Ectodermal cell (in vitro differentiated cells): ENCODE measurements at regions not wholly inside any gene's neighbourhood (a gene's known extent, or its start where the extent isn't known, plus 50 kb on each side); places are given as distances from the start of the nearest gene placed in this dataset.
"Not testable (repeated sequence)": the region's sequence is repeated elsewhere in the genome, so short reads cannot be mapped to it uniquely, and the experiment has no call there.

Source experiments
- H3K27ac ChIP-seq: 2 replicates; pipeline ENCODE4 v1.7.0; 2013; ENCODE audit warnings: mild to moderate bottlenecking, low read depth, low read length; ENCODE audit not compliant: insufficient read depth, poor library complexity, severe bottlenecking
- H3K27me3 ChIP-seq: 2 replicates; pipeline ENCODE4 v1.7.0; 2013; ENCODE audit warnings: mild to moderate bottlenecking, low read length; ENCODE audit not compliant: insufficient read depth, control insufficient read depth, poor library complexity, severe bottlenecking
- H3K36me3 ChIP-seq: one replicate; pipeline ENCODE4 v1.7.0; 2013; ENCODE audit warnings: low read length; ENCODE audit not compliant: control insufficient read depth, insufficient read depth
- H3K4me1 ChIP-seq: one replicate; pipeline ENCODE4 v1.7.0; 2013; ENCODE audit warnings: low read length; ENCODE audit not compliant: control insufficient read depth, insufficient read depth
- H3K4me3 ChIP-seq: 2 replicates; pipeline ENCODE4 v1.7.0; 2013; ENCODE audit warnings: low read depth, low read length, control low read depth; ENCODE audit not compliant: insufficient read depth
- H3K9me3 ChIP-seq: 2 replicates; pipeline ENCODE4 v1.7.0; 2013; ENCODE audit warnings: mild to moderate bottlenecking, low read length, moderate library complexity; ENCODE audit not compliant: control insufficient read depth
- WGBS, 2 experiments: methylation state at CpG; one replicate each; pipeline ENCODE4 v1.1.7; 2013; ENCODE audit warnings: missing lambda C conversion rate in 2 of 2; 5-methylcytosine and 5-hydroxymethylcytosine counted together

DNA sequence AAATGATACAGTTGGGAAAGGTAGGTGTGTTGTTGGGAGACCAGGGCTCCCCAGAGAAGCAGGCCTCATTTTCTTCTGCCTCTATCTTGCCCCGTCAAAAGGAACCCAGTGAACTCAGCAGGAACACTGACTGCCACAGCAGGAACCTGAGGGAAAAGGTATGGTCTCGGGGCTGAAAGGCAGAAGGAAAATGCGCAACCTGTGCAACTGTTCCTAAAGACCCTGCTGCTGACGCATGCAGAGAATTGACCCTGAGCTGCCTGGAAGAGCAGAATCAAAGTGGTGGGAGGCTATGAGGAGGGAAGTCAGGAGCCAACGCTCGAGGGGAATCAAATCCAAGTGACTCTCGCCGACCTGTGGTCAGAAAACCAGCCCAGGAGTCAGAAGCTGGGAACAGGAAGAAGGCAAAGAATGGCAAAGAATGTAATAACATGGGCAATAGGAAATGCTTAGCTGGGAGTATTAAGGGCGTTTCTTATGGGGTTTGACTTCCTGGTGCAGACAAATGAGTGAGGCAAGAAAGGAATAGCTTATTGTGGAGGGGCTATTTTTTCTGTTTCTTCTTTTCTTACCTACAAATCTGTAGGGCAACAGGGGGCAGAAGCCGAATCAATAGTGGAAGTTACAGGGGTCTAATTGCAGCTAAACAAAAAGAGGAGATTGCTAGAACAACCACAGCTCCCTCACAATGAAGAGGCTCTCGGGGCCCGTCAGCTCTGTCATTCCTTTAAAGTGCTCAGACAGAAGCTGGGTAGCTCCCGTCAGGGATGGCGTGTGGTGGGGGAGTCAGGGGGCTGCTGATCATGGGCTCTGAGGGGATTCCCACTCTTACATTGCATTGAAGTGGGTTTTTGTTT is 65.4 kb upstream of the DLG1 start:
- Histone ChIP-seq H3K27ac (no peak overlapping the region), H3K9me3 (peaks cover 3% of the 10 kb centered on the region), H3K4me3 (no peak overlapping the region), H3K36me3 (no peaks in the 10 kb centered on the region), H3K27me3 (peaks cover 20% of the 10 kb centered on the region), H3K4me1 (peaks cover 25% of the 10 kb centered on the region)
- WGBS, 2 experiments: 15% methylated on average over 14 of the region's 14 CpGs

- WGBS, 2 experiments: 94 to 96% methylated on average over 2 of the region's 2 CpGs
- Histone ChIP-seq H3K27ac (no peak overlapping the region), H3K9me3 (peaks cover 3% of the 10 kb centered on the region), H3K4me3 (no peak overlapping the region), H3K36me3 (no peaks in the 10 kb centered on the region), H3K27me3 (peaks cover 20% of the 10 kb centered on the region), H3K4me1 (peaks cover 11% of the 10 kb centered on the region)
These were observed 63.7 kb upstream of the DLG1 start for GRCh38 chr3:197362081-197362480.

DNA sequence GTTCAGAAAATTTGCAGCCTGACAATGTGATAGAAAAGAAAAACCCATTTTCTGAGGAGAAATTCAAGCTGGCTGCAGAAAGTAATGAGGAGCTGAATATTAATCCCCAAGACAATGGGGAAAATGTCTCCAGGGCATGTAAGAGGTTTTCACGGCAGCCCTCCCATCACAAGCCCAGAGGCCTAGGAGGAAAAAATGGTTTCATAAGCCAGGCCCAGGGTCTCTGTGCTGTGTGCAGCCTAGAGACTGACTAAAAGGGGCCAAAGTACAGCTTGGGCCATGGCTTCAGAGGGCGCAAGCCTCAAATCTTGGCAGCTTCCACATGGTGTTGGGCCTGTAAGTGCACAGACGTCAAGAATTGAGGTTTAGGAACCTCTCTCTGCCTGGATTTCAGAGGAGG is 61.7 kb upstream of the DLG1 start:
- not testable (repeated sequence) for H3K9me3 ChIP-seq, H3K27me3 ChIP-seq, H3K36me3 ChIP-seq, H3K4me3 ChIP-seq, H3K27ac ChIP-seq
- WGBS, 2 experiments: 93 to 95% methylated on average over 3 of the region's 3 CpGs
- peaks cover 18% of the 10 kb centered on the region for H3K4me1 ChIP-seq

GRCh38 chr3:197359476-197359875 is 61.1 kb upstream of the DLG1 start:
- H3K27ac ChIP-seq, H3K4me3 ChIP-seq, H3K9me3 ChIP-seq, H3K27me3 ChIP-seq, H3K36me3 ChIP-seq: not testable (repeated sequence)
- WGBS, 2 experiments: 91 to 92% methylated on average over 3 of the region's 3 CpGs
- peaks cover 24% of the 10 kb centered on the region for H3K4me1 ChIP-seq

DNA sequence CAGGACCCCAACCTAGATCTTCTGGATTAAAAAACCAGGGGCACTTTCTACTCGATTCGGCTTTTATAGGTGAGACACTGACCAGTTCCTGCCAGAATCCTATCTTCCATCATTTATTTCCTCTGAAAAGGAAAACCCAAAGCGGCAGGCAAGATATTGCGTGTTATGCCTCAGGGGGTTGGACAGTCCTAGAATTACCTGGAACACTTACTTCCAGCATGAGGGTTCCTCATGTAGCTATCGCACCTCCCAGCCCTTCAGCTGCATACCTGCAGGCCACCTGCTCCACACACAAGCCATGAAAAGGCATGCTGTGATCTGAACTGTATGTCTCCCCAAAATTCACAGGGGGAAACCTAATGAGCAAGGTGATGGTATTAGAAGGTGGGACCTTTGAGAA is 58.3 kb upstream of the DLG1 start:
- H3K4me3 ChIP-seq: no peak overlapping the region
- peaks cover 3% of the 10 kb centered on the region for H3K9me3 ChIP-seq
- 95 to 96% methylated on average over 5 of the region's 5 CpGs for WGBS, 2 experiments
- H3K4me1 ChIP-seq: peaks cover 28% of the 10 kb centered on the region
- H3K36me3 ChIP-seq: no peaks in the 10 kb centered on the region
- H3K27me3 ChIP-seq: no peaks in the 10 kb centered on the region
- no peak overlapping the region for H3K27ac ChIP-seq

- no peaks in the 10 kb centered on the region for H3K36me3 ChIP-seq
- peaks cover 28% of the 10 kb centered on the region for H3K4me1 ChIP-seq
- 95 to 97% methylated on average over 14 of the region's 14 CpGs for WGBS, 2 experiments
- H3K27ac ChIP-seq: no peak overlapping the region
- H3K4me3 ChIP-seq: no peak overlapping the region
- peaks cover 3% of the 10 kb centered on the region for H3K9me3 ChIP-seq
- H3K27me3 ChIP-seq: no peaks in the 10 kb centered on the region
These were observed 57.9 kb upstream of the DLG1 start for GRCh38 chr3:197356275-197356674.

GRCh38 chr3:197355713-197356112 is 57.3 kb upstream of the DLG1 start:
- H3K27me3 ChIP-seq: no peaks in the 10 kb centered on the region
- no peak overlapping the region for H3K27ac ChIP-seq
- peaks cover 28% of the 10 kb centered on the region for H3K4me1 ChIP-seq
- H3K9me3 ChIP-seq: peaks cover 3% of the 10 kb centered on the region
- 91 to 96% methylated on average over 1 of the region's 1 CpG for WGBS, 2 experiments
- H3K4me3 ChIP-seq: no peak overlapping the region
- H3K36me3 ChIP-seq: no peaks in the 10 kb centered on the region

GRCh38 chr3:197354568-197355001 is 56.2 kb upstream of the DLG1 start:
- WGBS, 2 experiments: 49 to 51% methylated on average over 19 of the region's 19 CpGs
- Histone ChIP-seq H3K27ac (no peak overlapping the region), H3K36me3 (no peaks in the 10 kb centered on the region), H3K4me3 (no peak overlapping the region), H3K27me3 (no peaks in the 10 kb centered on the region), H3K4me1 (peaks cover 28% of the 10 kb centered on the region), H3K9me3 (no peaks in the 10 kb centered on the region)

- Histone ChIP-seq H3K27me3 (no peaks in the 10 kb centered on the region), H3K9me3 (no peaks in the 10 kb centered on the region), H3K4me1 (peaks cover 28% of the 10 kb centered on the region), H3K27ac (no peak overlapping the region), H3K4me3 (no peak overlapping the region), H3K36me3 (no peaks in the 10 kb centered on the region)
- WGBS, 2 experiments: 77 to 80% methylated on average over 10 of the region's 10 CpGs
These were observed 55.6 kb upstream of the DLG1 start for GRCh38 chr3:197353867-197354567.

DNA sequence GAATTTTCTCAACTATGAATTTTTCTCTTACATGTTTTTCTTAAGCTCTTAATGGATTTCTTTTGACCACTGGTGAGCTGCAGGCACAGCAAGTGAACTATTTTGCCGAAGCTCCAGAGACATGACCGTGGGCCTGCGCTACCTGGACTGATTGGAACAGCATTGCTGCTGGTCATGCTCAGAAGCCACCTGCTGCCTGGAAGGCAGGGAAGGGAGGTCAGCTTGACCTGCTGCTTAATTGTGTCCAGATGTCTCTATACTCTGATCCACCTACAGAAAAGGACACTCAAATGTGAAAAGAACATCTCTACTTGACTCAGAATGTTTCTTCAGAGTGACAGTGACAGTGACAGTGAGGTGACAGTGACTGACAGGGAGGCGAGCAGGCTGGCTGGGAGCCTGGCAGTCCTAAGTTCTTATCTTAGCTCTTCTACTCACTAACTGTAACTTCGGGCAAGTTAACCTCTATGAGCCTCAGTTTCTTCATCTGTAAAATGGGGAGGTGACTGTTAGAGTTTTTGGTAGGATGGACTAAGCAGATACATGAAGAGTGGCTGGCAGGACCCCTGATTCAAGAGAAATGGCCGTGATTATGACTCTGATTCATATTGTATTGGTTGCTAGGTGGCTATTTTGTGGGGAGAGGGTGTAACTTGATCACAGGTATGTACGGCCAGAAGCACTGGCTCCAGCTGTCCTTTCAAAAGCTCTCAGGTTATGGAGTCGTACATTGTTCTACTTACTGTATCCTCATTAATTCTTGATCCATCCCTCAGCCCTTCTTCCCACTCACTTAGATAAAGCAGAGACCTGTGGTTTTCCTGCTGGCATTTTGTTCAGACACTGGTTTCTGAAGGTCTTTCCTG is 54.8 kb upstream of the DLG1 start:
- Histone ChIP-seq H3K27ac (no peak overlapping the region), H3K27me3 (no peaks in the 10 kb centered on the region), H3K4me3 (no peak overlapping the region), H3K9me3 (no peaks in the 10 kb centered on the region), H3K36me3 (no peaks in the 10 kb centered on the region), H3K4me1 (peaks cover 28% of the 10 kb centered on the region)
- WGBS, 2 experiments: 76 to 83% methylated on average over 8 of the region's 8 CpGs
